ENCODE measurements at regions not wholly inside any gene's neighbourhood (a gene's known extent, or its start where the extent isn't known, plus 50 kb on each side); places are given as distances from the start of the nearest gene placed in this dataset.

DNA sequence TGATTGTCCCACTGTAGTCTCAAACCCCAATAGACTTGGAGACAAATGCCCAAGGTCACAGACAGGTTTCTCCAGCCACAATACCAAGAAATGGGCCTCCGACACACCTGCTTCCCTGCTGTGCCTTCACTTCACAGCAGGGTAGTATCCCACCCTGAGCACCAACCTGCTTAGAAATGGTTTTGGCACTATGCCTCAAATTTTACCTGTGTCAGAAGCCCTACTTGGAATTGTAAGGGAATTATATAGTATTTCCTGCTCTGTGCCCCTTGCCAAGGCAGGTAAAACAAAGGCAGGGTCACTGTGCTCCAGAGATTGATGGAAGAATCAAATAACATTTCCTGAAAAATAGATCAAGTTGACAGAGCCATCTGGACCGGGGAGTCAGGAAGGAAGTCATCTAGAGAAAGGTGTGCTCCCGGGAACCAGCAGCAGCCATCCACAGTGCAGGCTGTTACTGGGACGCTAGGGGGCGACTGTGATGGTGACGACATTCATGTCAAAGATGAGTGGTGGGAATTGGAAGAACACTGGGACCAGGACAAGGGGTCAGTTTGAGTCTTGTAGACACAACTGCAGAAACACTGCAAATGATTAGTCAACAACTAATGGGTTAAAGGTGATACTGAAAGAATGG, 117.8 kb upstream of the AKR1E2 start:
- H3K27ac ChIP-seq = no peak overlapping the region
- no peak overlapping the region for H3K4me3 ChIP-seq
- ATAC-seq (no peak), DNase-seq (no peak)
- H3K9me3 ChIP-seq = no peaks in the 10 kb centered on the region
- no peaks in the 10 kb centered on the region for H3K36me3 ChIP-seq
- no peaks in the 10 kb centered on the region for H3K27me3 ChIP-seq
- intact Hi-C loops (cut with DNase I; ENCODE audit: low total_unique reads) = no loop called here
- TF ChIP-seq, protein P1, sequence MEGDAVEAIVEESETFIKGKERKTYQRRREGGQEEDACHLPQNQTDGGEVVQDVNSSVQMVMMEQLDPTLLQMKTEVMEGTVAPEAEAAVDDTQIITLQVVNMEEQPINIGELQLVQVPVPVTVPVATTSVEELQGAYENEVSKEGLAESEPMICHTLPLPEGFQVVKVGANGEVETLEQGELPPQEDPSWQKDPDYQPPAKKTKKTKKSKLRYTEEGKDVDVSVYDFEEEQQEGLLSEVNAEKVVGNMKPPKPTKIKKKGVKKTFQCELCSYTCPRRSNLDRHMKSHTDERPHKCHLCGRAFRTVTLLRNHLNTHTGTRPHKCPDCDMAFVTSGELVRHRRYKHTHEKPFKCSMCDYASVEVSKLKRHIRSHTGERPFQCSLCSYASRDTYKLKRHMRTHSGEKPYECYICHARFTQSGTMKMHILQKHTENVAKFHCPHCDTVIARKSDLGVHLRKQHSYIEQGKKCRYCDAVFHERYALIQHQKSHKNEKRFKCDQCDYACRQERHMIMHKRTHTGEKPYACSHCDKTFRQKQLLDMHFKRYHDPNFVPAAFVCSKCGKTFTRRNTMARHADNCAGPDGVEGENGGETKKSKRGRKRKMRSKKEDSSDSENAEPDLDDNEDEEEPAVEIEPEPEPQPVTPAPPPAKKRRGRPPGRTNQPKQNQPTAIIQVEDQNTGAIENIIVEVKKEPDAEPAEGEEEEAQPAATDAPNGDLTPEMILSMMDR (IDR thresholded peaks at IDR 0.05 in 4 of 5, conservative IDR thresholded peaks at IDR 0.05 in 1 of 5) = no peak
- TF ChIP-seq POLR2A (IDR thresholded peaks at IDR 0.05) = no peak
- in situ Hi-C loops (cut with MboI; ENCODE audit: low sequenced_read_pairs in 4 of 4) = no loop called here
- H3K4me1 ChIP-seq = peaks cover 0 to 13% of the 10 kb centered on the region in 2 donors

DNA sequence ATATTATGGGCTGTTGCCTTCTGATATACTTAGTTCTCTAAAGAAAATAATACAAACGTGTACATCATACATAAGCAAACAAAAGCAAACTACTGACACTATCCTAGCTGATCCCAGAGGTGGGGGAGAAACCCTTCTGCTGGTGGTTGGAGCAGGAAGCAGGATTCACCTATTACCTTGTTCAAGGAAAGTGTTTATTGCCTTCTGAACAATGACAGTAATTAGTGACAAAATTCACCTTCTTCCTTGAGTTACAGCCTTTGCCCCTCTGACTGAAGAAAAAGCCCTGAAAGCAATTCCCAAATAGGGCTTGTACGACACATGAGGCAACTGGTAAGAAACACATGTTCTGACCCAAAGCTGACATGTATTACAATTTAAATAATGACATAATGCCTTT, 118.8 kb upstream of the AKR1E2 start:
- Histone ChIP-seq H3K4me3 (no peak overlapping the region), H3K27me3 (no peaks in the 10 kb centered on the region), H3K36me3 (no peaks in the 10 kb centered on the region), H3K4me1 (peaks cover 0 to 13% of the 10 kb centered on the region in 2 donors), H3K27ac (no peak overlapping the region), H3K9me3 (no peaks in the 10 kb centered on the region)
- TF ChIP-seq, protein P1 (IDR thresholded peaks at IDR 0.05 in 4 of 5, conservative IDR thresholded peaks at IDR 0.05 in 1 of 5) = no peak
- no peak for TF ChIP-seq POLR2A (IDR thresholded peaks at IDR 0.05)
- in situ Hi-C loops (cut with MboI; ENCODE audit: low sequenced_read_pairs in 4 of 4) = no loop called here
- DNase-seq = no peak
- no peak for ATAC-seq
- intact Hi-C loops (cut with DNase I; ENCODE audit: low total_unique reads) = no loop called here

DNA sequence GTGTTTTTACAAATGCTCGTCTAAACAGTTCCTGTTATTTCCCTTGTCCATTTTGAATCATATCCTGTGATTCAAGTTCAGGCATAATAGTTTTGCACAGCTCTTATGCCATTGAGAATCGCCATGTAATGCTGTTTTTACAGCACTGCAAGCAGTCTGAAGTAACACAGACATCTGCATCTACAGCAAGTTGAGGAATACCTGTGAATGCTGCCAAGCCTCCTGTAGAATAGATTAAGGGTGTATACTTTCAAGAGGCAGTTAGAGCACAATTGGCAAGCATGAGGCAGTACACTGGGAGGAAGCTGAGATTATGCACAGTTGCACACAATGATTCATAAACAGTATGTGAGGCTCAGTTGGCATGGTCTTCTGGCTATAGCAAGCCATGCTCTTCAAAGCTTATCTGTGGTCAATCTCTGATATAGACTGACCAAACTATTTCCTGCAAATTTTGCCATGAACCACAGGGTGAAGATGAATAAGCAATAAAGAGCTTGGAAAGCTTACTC, 121.9 kb upstream of the AKR1E2 start:
- peak; percentile 58 to 85 for ATAC-seq

DNA sequence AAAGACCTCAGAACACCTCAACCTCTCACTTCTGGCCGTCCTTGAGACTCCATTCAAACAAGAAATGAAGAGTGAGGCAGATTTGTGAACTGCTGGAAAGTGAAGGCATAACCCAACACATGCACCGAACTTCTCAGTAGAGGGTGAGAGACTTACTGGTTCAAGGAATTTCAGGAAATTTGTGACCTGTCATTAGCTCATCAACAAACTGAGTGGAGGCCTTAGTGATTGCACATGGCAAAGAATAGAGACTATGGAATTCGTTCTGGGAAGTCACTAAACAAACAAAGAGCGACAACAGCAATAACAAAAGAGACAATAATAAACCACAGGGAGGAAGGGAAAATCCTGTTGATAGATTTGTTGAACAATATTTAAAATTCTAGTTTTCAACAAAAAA, 125.0 kb upstream of the AKR1E2 start:
- in situ Hi-C loops (cut with MboI; ENCODE audit: low sequenced_read_pairs in 4 of 4) = no loop called here
- ATAC-seq = no peak
- Histone ChIP-seq H3K4me3 (no peak overlapping the region), H3K27ac (no peak overlapping the region), H3K9me3 (no peaks in the 10 kb centered on the region), H3K36me3 (no peaks in the 10 kb centered on the region), H3K27me3 (no peaks in the 10 kb centered on the region), H3K4me1 (peaks cover 18 to 29% of the 10 kb centered on the region in 2 donors)
- intact Hi-C loops (cut with DNase I; ENCODE audit: low total_unique reads) = no loop called here
- TF ChIP-seq POLR2A (IDR thresholded peaks at IDR 0.05) = no peak
- TF ChIP-seq, protein P1 (IDR thresholded peaks at IDR 0.05 in 4 of 5, conservative IDR thresholded peaks at IDR 0.05 in 1 of 5) = no peak
- no peak for DNase-seq

More for the DNA sequence above, 121.9 kb upstream of the AKR1E2 start:
- TF ChIP-seq POLR2A (IDR thresholded peaks at IDR 0.05) = no peak
- TF ChIP-seq, protein P1 (IDR thresholded peaks at IDR 0.05 in 4 of 5, conservative IDR thresholded peaks at IDR 0.05 in 1 of 5) = no peak
- Histone ChIP-seq H3K36me3 (no peaks in the 10 kb centered on the region), H3K4me1 (peaks cover under 1 to 14% of the 10 kb centered on the region in 2 donors), H3K27ac (peak overlapping the region; percentile 27 to 58 (median 54)), H3K9me3 (no peaks in the 10 kb centered on the region), H3K4me3 (no peak overlapping the region), H3K27me3 (no peaks in the 10 kb centered on the region)
- no peak for DNase-seq
- intact Hi-C loops (cut with DNase I; ENCODE audit: low total_unique reads) = no loop called here
- in situ Hi-C loops (cut with MboI; ENCODE audit: low sequenced_read_pairs in 4 of 4) = no loop called here
